ENCODE measurements at regions not wholly inside any gene's neighbourhood (a gene's known extent, or its start where the extent isn't known, plus 50 kb on each side); places are given as distances from the start of the nearest gene placed in this dataset.
"Not testable (repeated sequence)": the region's sequence is repeated elsewhere in the genome, so short reads cannot be mapped to it uniquely, and the experiment has no call there.

DNA sequence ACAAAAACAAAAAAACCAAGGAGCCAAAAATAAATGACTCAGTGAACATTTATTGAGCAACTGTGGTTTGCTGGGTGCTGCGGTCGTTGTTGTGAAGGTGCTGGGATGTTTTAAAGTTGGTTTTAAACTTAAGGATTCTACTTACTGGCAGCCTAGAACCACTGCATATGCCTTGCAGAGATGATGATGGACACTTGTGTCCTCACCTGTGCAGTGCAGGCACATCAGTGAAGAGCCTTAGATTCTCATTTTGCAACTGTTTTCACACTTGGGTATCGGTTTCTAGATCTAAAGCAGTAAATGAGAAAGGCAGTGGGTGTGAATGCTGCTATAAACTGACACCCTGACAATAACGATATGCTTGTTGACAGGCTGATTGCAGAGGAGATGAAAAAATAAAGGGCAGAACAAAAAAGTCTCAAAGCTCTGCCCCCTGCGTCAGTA lies 68.8 kb downstream of the UTRN start:
- Histone ChIP-seq H3K36me3 (ENCODE audit: control insufficient read depth, insufficient read depth, low read length) (no peaks in the 10 kb centered on the region), H3K4me3 (ENCODE audit: insufficient read depth, low read depth, low read length, poor library complexity, severe bottlenecking) (peak overlapping the region; percentile 3), H3K27me3 (replicated peaks; ENCODE audit: control insufficient read depth, insufficient read depth, low read length, poor library complexity, severe bottlenecking) (no peaks in the 10 kb centered on the region), H3K4me1 (ENCODE audit: control insufficient read depth, insufficient read depth, low read length, poor library complexity, severe bottlenecking) (peaks cover 39% of the 10 kb centered on the region), H3K9me3 (ENCODE audit: control insufficient read depth, low read length) (no peaks in the 10 kb centered on the region), H3K27ac (ENCODE audit: insufficient read depth, low read length, poor library complexity, severe bottlenecking) (peak overlapping the region; percentile 53)
- DNase-seq: peak in 2 of 3 donors; percentile 24

DNA sequence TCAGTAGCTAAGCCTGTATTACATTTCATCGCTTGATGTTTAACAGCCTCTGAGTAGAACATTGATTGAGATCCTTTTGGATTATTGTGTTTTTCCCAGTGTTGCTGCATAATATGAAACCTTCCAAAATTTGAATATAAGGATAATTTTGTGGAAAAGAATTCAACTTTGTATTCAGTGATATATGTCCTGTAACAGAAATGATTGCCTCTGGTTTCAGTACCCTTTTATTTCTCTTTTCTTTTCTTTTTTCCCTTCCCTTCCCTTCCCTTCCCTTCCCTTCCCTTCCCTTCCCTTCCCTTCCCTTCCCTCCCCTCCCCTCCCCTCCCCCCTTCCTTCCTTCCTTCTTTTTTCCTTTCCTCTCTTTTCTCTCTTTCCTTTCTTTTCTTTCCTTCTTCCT lies 74.6 kb downstream of the UTRN start:
- H3K4me3 ChIP-seq (ENCODE audit: insufficient read depth, low read depth, low read length, poor library complexity, severe bottlenecking): no peak overlapping the region
- H3K4me1 ChIP-seq (ENCODE audit: control insufficient read depth, insufficient read depth, low read length, poor library complexity, severe bottlenecking): peaks cover 10% of the 10 kb centered on the region
- no peak overlapping the region for H3K27ac ChIP-seq (ENCODE audit: insufficient read depth, low read length, poor library complexity, severe bottlenecking)
- H3K36me3 ChIP-seq (ENCODE audit: control insufficient read depth, insufficient read depth, low read length): no peaks in the 10 kb centered on the region
- no peaks in the 10 kb centered on the region for H3K9me3 ChIP-seq (ENCODE audit: control insufficient read depth, low read length)
- H3K27me3 ChIP-seq (replicated peaks; ENCODE audit: control insufficient read depth, insufficient read depth, low read length, poor library complexity, severe bottlenecking): no peaks in the 10 kb centered on the region
- DNase-seq: no peak

- H3K9me3 ChIP-seq (ENCODE audit: control insufficient read depth, low read length): no peaks in the 10 kb centered on the region
- no peak overlapping the region for H3K4me3 ChIP-seq (ENCODE audit: insufficient read depth, low read depth, low read length, poor library complexity, severe bottlenecking)
- H3K36me3 ChIP-seq (ENCODE audit: control insufficient read depth, insufficient read depth, low read length): no peaks in the 10 kb centered on the region
- no peak for DNase-seq
- H3K27me3 ChIP-seq (replicated peaks; ENCODE audit: control insufficient read depth, insufficient read depth, low read length, poor library complexity, severe bottlenecking): no peaks in the 10 kb centered on the region
- H3K4me1 ChIP-seq (ENCODE audit: control insufficient read depth, insufficient read depth, low read length, poor library complexity, severe bottlenecking): peaks cover 7% of the 10 kb centered on the region
- no peak overlapping the region for H3K27ac ChIP-seq (ENCODE audit: insufficient read depth, low read length, poor library complexity, severe bottlenecking)
Observed at GRCh38 chr6:144360401-144360800, 75.3 kb downstream of the UTRN start.

- Histone ChIP-seq H3K4me3 (ENCODE audit: insufficient read depth, low read depth, low read length, poor library complexity, severe bottlenecking) (no peak overlapping the region), H3K36me3 (ENCODE audit: control insufficient read depth, insufficient read depth, low read length) (no peaks in the 10 kb centered on the region), H3K9me3 (ENCODE audit: control insufficient read depth, low read length) (no peaks in the 10 kb centered on the region), H3K27me3 (replicated peaks; ENCODE audit: control insufficient read depth, insufficient read depth, low read length, poor library complexity, severe bottlenecking) (no peaks in the 10 kb centered on the region), H3K27ac (ENCODE audit: insufficient read depth, low read length, poor library complexity, severe bottlenecking) (no peak overlapping the region), H3K4me1 (ENCODE audit: control insufficient read depth, insufficient read depth, low read length, poor library complexity, severe bottlenecking) (peaks cover 7% of the 10 kb centered on the region)
- DNase-seq: no peak
Observed at GRCh38 chr6:144361016-144361415, 75.9 kb downstream of the UTRN start.

DNA sequence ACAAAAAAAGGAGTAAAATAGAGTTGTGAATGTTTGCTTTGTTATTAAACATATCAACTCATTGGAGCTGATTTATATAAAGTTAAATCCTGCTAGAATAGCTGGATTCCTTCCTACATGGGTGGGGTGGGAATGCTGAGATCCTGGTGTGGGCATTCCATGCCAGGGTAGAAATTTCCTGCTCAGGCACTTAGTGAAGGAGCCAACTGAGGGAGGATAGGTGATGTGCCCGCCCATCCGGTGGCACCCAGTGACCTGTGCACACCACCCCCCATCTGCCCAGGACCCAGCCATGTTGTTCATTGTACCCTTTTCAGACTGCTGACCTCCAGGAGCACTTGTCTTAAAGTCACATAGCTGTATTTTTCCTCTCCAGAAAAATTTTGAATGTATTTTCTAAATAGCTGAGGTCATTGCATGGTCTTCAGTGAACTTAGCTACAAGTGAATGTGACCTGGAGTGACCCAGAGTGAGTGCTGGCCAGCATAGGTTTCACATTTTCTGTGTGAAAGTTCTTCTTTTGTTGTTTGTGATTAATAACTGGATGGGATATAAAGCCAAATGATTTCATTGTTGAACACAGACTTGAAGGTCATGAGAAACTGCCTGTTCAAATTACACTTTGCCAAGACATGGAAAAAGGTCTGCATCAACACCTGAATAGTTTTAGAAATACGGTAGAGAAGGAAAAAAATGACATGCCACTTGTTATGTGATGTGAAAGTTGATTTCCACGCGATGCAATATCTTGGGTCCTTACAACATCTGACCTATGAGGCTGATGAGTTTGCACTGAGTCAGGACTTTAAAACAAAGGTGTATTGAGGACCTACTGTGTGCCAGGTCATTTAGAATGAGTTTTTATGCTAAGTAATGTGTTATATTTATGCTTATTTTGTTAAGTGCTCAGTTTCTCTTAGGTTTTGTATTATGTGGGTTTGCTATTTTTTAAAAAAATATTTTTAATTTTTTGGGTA lies 77.2 kb downstream of the UTRN start:
- Histone ChIP-seq H3K4me1 (ENCODE audit: control insufficient read depth, insufficient read depth, low read length, poor library complexity, severe bottlenecking) (peaks cover 7% of the 10 kb centered on the region), H3K27ac (ENCODE audit: insufficient read depth, low read length, poor library complexity, severe bottlenecking) (no peak overlapping the region), H3K9me3 (ENCODE audit: control insufficient read depth, low read length) (no peaks in the 10 kb centered on the region), H3K36me3 (ENCODE audit: control insufficient read depth, insufficient read depth, low read length) (peaks cover 5% of the 10 kb centered on the region), H3K27me3 (replicated peaks; ENCODE audit: control insufficient read depth, insufficient read depth, low read length, poor library complexity, severe bottlenecking) (no peaks in the 10 kb centered on the region), H3K4me3 (ENCODE audit: insufficient read depth, low read depth, low read length, poor library complexity, severe bottlenecking) (no peak overlapping the region)
- DNase-seq: no peak

DNA sequence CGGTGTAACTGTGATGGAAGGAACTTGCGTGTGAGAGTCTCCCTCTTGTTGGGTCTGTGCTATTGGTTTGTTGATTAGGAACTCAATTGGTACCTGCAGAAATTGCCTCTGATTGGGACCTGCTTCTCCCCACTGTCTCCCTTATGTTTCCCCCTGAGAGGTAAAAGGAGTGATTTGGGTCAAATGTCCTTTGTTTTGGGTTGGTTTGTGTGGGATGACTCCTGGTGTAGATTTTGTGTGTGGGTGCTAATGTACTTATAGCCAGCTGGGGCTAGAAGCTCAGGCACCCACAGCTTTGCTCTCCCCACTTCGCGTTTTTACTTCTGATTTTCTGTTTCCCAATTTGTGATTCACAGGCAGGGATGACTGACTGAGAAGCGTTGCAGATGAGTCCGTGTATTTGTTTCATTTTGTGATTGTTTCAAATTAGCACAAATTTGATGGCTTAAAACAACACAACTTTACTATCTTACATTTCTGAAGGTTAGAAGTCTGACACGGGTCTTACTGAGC lies 79.1 kb downstream of the UTRN start:
- peaks cover 5% of the 10 kb centered on the region for H3K36me3 ChIP-seq (ENCODE audit: control insufficient read depth, insufficient read depth, low read length)
- no peaks in the 10 kb centered on the region for H3K27me3 ChIP-seq (replicated peaks; ENCODE audit: control insufficient read depth, insufficient read depth, low read length, poor library complexity, severe bottlenecking)
- DNase-seq: no peak
- peaks cover 4% of the 10 kb centered on the region for H3K4me1 ChIP-seq (ENCODE audit: control insufficient read depth, insufficient read depth, low read length, poor library complexity, severe bottlenecking)
- no peak overlapping the region for H3K4me3 ChIP-seq (ENCODE audit: insufficient read depth, low read depth, low read length, poor library complexity, severe bottlenecking)
- H3K9me3 ChIP-seq (ENCODE audit: control insufficient read depth, low read length): no peaks in the 10 kb centered on the region
- peak overlapping the region; percentile 2 for H3K27ac ChIP-seq (ENCODE audit: insufficient read depth, low read length, poor library complexity, severe bottlenecking)

DNA sequence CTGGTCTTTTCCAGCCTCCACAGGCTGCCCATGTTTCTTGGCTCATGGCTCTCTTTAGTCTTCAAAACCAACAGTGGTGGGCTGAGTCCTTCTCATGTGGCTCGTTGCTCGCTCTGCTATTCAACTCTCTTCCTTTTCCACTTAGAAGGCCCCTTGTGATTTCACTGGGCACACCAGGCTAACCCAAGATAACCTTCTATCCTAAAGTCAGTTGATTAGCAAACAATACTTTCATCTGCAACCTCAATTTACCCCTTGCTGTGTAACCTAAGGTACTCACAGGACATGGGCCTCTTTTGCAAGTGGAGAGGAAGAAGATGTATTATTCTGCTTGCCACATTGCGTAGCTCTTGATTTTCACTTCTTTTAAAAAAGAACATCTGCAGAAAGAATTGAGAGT lies 79.6 kb downstream of the UTRN start:
- DNase-seq: no peak
- H3K27ac ChIP-seq (ENCODE audit: insufficient read depth, low read length, poor library complexity, severe bottlenecking): no peak overlapping the region
- no peaks in the 10 kb centered on the region for H3K27me3 ChIP-seq (replicated peaks; ENCODE audit: control insufficient read depth, insufficient read depth, low read length, poor library complexity, severe bottlenecking)
- peaks cover 4% of the 10 kb centered on the region for H3K4me1 ChIP-seq (ENCODE audit: control insufficient read depth, insufficient read depth, low read length, poor library complexity, severe bottlenecking)
- H3K36me3 ChIP-seq (ENCODE audit: control insufficient read depth, insufficient read depth, low read length): peaks cover 5% of the 10 kb centered on the region
- H3K9me3 ChIP-seq (ENCODE audit: control insufficient read depth, low read length): no peaks in the 10 kb centered on the region
- H3K4me3 ChIP-seq (ENCODE audit: insufficient read depth, low read depth, low read length, poor library complexity, severe bottlenecking): no peak overlapping the region

GRCh38 chr6:144365271-144365670 lies 80.1 kb downstream of the UTRN start:
- H3K4me3 ChIP-seq (ENCODE audit: insufficient read depth, low read depth, low read length, poor library complexity, severe bottlenecking): no peak overlapping the region
- H3K36me3 ChIP-seq (ENCODE audit: control insufficient read depth, insufficient read depth, low read length): peaks cover 5% of the 10 kb centered on the region
- no peak for DNase-seq
- H3K9me3 ChIP-seq (ENCODE audit: control insufficient read depth, low read length): no peaks in the 10 kb centered on the region
- H3K27ac ChIP-seq (ENCODE audit: insufficient read depth, low read length, poor library complexity, severe bottlenecking): no peak overlapping the region
- peaks cover 4% of the 10 kb centered on the region for H3K4me1 ChIP-seq (ENCODE audit: control insufficient read depth, insufficient read depth, low read length, poor library complexity, severe bottlenecking)
- H3K27me3 ChIP-seq (replicated peaks; ENCODE audit: control insufficient read depth, insufficient read depth, low read length, poor library complexity, severe bottlenecking): no peaks in the 10 kb centered on the region

DNA sequence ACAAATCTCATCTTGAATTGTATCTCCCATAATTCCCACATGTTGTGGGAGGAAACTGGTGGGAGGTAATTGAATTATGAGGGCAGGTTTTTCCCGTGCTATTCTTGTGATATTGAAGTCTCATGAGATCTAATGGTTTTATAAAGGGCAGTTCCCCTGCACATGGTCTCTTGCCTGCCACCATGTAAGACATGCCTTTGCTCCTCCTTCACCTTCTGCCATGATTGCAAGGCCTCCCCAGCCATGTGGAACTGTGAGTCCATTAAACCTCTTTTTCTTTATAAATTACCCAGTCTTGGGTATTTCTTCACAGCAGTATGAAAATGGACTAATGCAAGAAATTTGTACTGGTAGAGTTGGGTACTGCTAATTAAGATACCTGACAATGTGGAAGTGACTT lies 84.6 kb downstream of the UTRN start:
- H3K27ac ChIP-seq (ENCODE audit: insufficient read depth, low read length, poor library complexity, severe bottlenecking); H3K27me3 ChIP-seq (replicated peaks; ENCODE audit: control insufficient read depth, insufficient read depth, low read length, poor library complexity, severe bottlenecking); H3K4me3 ChIP-seq (ENCODE audit: insufficient read depth, low read depth, low read length, poor library complexity, severe bottlenecking); DNase-seq; H3K9me3 ChIP-seq (ENCODE audit: control insufficient read depth, low read length); H3K4me1 ChIP-seq (ENCODE audit: control insufficient read depth, insufficient read depth, low read length, poor library complexity, severe bottlenecking); H3K36me3 ChIP-seq (ENCODE audit: control insufficient read depth, insufficient read depth, low read length): not testable (repeated sequence)

- Histone ChIP-seq H3K9me3 (ENCODE audit: control insufficient read depth, low read length) (no peaks in the 10 kb centered on the region), H3K4me1 (ENCODE audit: control insufficient read depth, insufficient read depth, low read length, poor library complexity, severe bottlenecking) (peaks cover 8% of the 10 kb centered on the region), H3K27ac (ENCODE audit: insufficient read depth, low read length, poor library complexity, severe bottlenecking) (no peak overlapping the region), H3K27me3 (replicated peaks; ENCODE audit: control insufficient read depth, insufficient read depth, low read length, poor library complexity, severe bottlenecking) (no peaks in the 10 kb centered on the region), H3K36me3 (ENCODE audit: control insufficient read depth, insufficient read depth, low read length) (no peaks in the 10 kb centered on the region), H3K4me3 (ENCODE audit: insufficient read depth, low read depth, low read length, poor library complexity, severe bottlenecking) (no peak overlapping the region)
- DNase-seq: no peak
Observed at GRCh38 chr6:144372116-144372515, 87.0 kb downstream of the UTRN start.

Measured in effector memory CD4-positive, alpha-beta T cell (primary cell).